PC-3 (cell line): ENCODE measurements at regions not wholly inside any gene's neighbourhood (a gene's known extent, or its start where the extent isn't known, plus 50 kb on each side); places are given as distances from the start of the nearest gene placed in this dataset.

Experiments
- ATAC-seq: fragments of 200-7000 bp; cut with Tn5 transposase; 2 replicates; pipeline ENCODE4 v1.9.1; 2020; ENCODE audit warnings: mild to moderate bottlenecking, moderate library complexity
- BruUV-seq: library from RNA; stranded (reverse); fragments of 400-500 nt; replicated peaks from 2 replicates; lab custom pipeline; 2021; lab: Mats Ljungman, UMichigan
- CTCF ChIA-PET: fragments of 300-600 bp; sonication (Branson Sonifier 250); formaldehyde crosslinking; loops from one replicate; lab custom pipeline; 2022; ENCODE audit warnings: antibody characterized with exemption; lab: Charles Lee
- POLR2A ChIA-PET: fragments of 300-600 bp; sonication (Branson Sonifier 250); formaldehyde crosslinking; loops from one replicate; lab custom pipeline; 2022; ENCODE audit warnings: antibody characterized with exemption; ENCODE audit not compliant: unreplicated experiment; lab: Charles Lee
- DNase-seq: peaks from one replicate; pipeline ENCODE4 v3.0.0-alpha.2; 2015
- H2AFZ ChIP-seq: fragments of 300-600 bp; sonication (generic); 2 replicates; pipeline ENCODE4 v1.6.0; 2016; ENCODE audit warnings: antibody characterized with exemption, low read length
- H3F3A ChIP-seq: fragments of 300-600 bp; sonication (generic); one replicate; pipeline ENCODE4 v1.6.0; 2017; ENCODE audit warnings: antibody characterized with exemption, low read length, control low read depth, mild to moderate bottlenecking; ENCODE audit not compliant: unreplicated experiment
- H3K27ac ChIP-seq: fragments of 300-600 bp; sonication (generic); 2 replicates; pipeline ENCODE4 v1.5.1; 2016; ENCODE audit warnings: mild to moderate bottlenecking, low read length
- H3K27me3 ChIP-seq: fragments of 300-600 bp; sonication (generic); 2 replicates; pipeline ENCODE4 v1.6.1; 2016; ENCODE audit warnings: low read length, mixed read lengths
- H3K36me3 ChIP-seq: fragments of 300-600 bp; sonication (generic); 2 replicates; pipeline ENCODE4 v1.6.1; 2016; ENCODE audit warnings: low read depth, mixed run types, low read length, mixed read lengths
- H3K4me1 ChIP-seq: fragments of 300-600 bp; sonication (generic); 2 replicates; pipeline ENCODE4 v1.5.1; 2016; ENCODE audit warnings: low read length; ENCODE audit not compliant: insufficient read depth
- H3K4me2 ChIP-seq: fragments of 300-600 bp; sonication (generic); 2 replicates; pipeline ENCODE4 v1.6.0; 2016; ENCODE audit warnings: low read length
- H3K4me3 ChIP-seq: fragments of 300-600 bp; sonication (generic); 2 replicates; pipeline ENCODE4 v1.5.1; 2016; ENCODE audit warnings: mild to moderate bottlenecking, low read length, mixed read lengths
- H3K79me2 ChIP-seq: fragments of 300-600 bp; sonication (generic); 2 replicates; pipeline ENCODE4 v1.6.1; 2017; ENCODE audit warnings: low read length, mixed read lengths
- H3K9ac ChIP-seq: fragments of 300-600 bp; sonication (generic); 2 replicates; pipeline ENCODE4 v1.6.0; 2016; ENCODE audit warnings: mild to moderate bottlenecking, low read length
- H3K9me2 ChIP-seq: fragments of 300-600 bp; sonication (generic); replicated peaks from 2 replicates; pipeline ENCODE4 v1.6.1; 2016; ENCODE audit warnings: mixed run types, low read length, mixed read lengths
- H3K9me3 ChIP-seq: fragments of 300-600 bp; sonication (generic); 2 replicates; pipeline ENCODE4 v1.6.1; 2016; ENCODE audit warnings: low read length, mixed read lengths
- H4K20me1 ChIP-seq: fragments of 300-600 bp; sonication (generic); 2 replicates; pipeline ENCODE4 v1.6.1; 2016; ENCODE audit warnings: low read length, mixed read lengths
- CTCF ChIP-seq: fragments of 300-600 bp; sonication (generic); conservative IDR thresholded peaks from 2 replicates; pipeline ENCODE4 v1.5.1; 2017; ENCODE audit warnings: antibody characterized with exemption, low read depth, mild to moderate bottlenecking, low read length
- EZH2 ChIP-seq: fragments of 300-600 bp; sonication (generic); IDR thresholded peaks from one replicate; pipeline ENCODE4 v1.6.1; 2017; ENCODE audit warnings: antibody characterized with exemption, mild to moderate bottlenecking, low read length; ENCODE audit not compliant: unreplicated experiment
- EZH2phosphoT487 ChIP-seq: fragments of 300-600 bp; sonication (generic); IDR thresholded peaks from 2 replicates; pipeline ENCODE4 v1.6.1; 2018; ENCODE audit warnings: mild to moderate bottlenecking, antibody characterized with exemption, low read length, borderline replicate concordance
- intact Hi-C: fragments of 100-400 bp; cut with micrococcal nuclease; formaldehyde crosslinking; loops from 2 replicates; pipeline ENCODE4 v1.9.0; 2023

GRCh38 chr18:78208461-78208860, 771.2 kb upstream of the SALL3 start:
- H3K27ac ChIP-seq = no peak overlapping the region
- H3K9ac ChIP-seq = no peak overlapping the region
- no TSS peak for BruUV-seq
- ChIA-PET CTCF (no interaction called here), POLR2A (no interaction called here)
- H3K36me3 ChIP-seq = no peaks in the 10 kb centered on the region
- no peak overlapping the region for H2AFZ ChIP-seq
- DNase-seq = no peak
- H3K79me2 ChIP-seq = no peaks in the 10 kb centered on the region
- no peaks in the 10 kb centered on the region for H3K9me2 ChIP-seq
- H3K4me3 ChIP-seq = no peak overlapping the region
- no peaks in the 10 kb centered on the region for H3K4me1 ChIP-seq
- H4K20me1 ChIP-seq = no peaks in the 10 kb centered on the region
- H3K4me2 ChIP-seq = no peak overlapping the region
- no peak for ATAC-seq
- peaks cover 3% of the 10 kb centered on the region for H3K27me3 ChIP-seq
- no peaks in the 10 kb centered on the region for H3F3A ChIP-seq
- intact Hi-C loops = no loop called here
- no peak for TF ChIP-seq EZH2
- no peak for TF ChIP-seq EZH2phosphoT487
- no peak for TF ChIP-seq CTCF
- H3K9me3 ChIP-seq = no peaks in the 10 kb centered on the region

- peaks cover 42% of the 10 kb centered on the region for H3K27me3 ChIP-seq
- H3K9me2 ChIP-seq = no peaks in the 10 kb centered on the region
- no peak overlapping the region for H3K4me2 ChIP-seq
- no peak overlapping the region for H3K4me3 ChIP-seq
- intact Hi-C loops = no loop called here
- no peaks in the 10 kb centered on the region for H3K9me3 ChIP-seq
- ChIA-PET CTCF (no interaction called here), POLR2A (no interaction called here)
- ATAC-seq (no peak), DNase-seq (no peak)
- no peak for TF ChIP-seq CTCF
- TF ChIP-seq EZH2phosphoT487 = no peak
- no peak for TF ChIP-seq EZH2
- H4K20me1 ChIP-seq = no peaks in the 10 kb centered on the region
- H3K9ac ChIP-seq = no peak overlapping the region
- H3K4me1 ChIP-seq = no peaks in the 10 kb centered on the region
- no peaks in the 10 kb centered on the region for H3K79me2 ChIP-seq
- H3F3A ChIP-seq = no peaks in the 10 kb centered on the region
- no peak overlapping the region for H3K27ac ChIP-seq
- H3K36me3 ChIP-seq = no peaks in the 10 kb centered on the region
- no peak overlapping the region for H2AFZ ChIP-seq
- BruUV-seq = no TSS peak
Measured at GRCh38 chr18:78213361-78213994, 766.1 kb upstream of the SALL3 start.

GRCh38 chr18:78221496-78221895, 758.1 kb upstream of the SALL3 start:
- CTCF ChIA-PET = no interaction called here
- H3K36me3 ChIP-seq = no peaks in the 10 kb centered on the region
- BruUV-seq = no TSS peak
- TF ChIP-seq CTCF (no peak), EZH2phosphoT487 (no peak), EZH2 (no peak)
- H3K4me3 ChIP-seq = no peak overlapping the region
- H3K27ac ChIP-seq = no peak overlapping the region
- POLR2A ChIA-PET = no interaction called here
- no peaks in the 10 kb centered on the region for H4K20me1 ChIP-seq
- no peak overlapping the region for H2AFZ ChIP-seq
- H3K9me2 ChIP-seq = no peaks in the 10 kb centered on the region
- H3K4me2 ChIP-seq = no peak overlapping the region
- ATAC-seq = no peak
- intact Hi-C loops = no loop called here
- H3F3A ChIP-seq = no peaks in the 10 kb centered on the region
- H3K9ac ChIP-seq = no peak overlapping the region
- H3K9me3 ChIP-seq = no peaks in the 10 kb centered on the region
- H3K4me1 ChIP-seq = no peaks in the 10 kb centered on the region
- peaks cover 43% of the 10 kb centered on the region for H3K27me3 ChIP-seq
- no peak for DNase-seq
- H3K79me2 ChIP-seq = no peaks in the 10 kb centered on the region
